GM12892 (cell line): ENCODE measurements at regions not wholly inside any gene's neighbourhood (a gene's known extent, or its start where the extent isn't known, plus 50 kb on each side); places are given as distances from the start of the nearest gene placed in this dataset.

ENCODE experiments used
- POLR2A ChIP-seq: IDR thresholded peaks from 2 replicates; pipeline ENCODE4 v1.6.1; 2011; ENCODE audit warnings: low read depth, low read length, control low read depth
- POLR2AphosphoS5 ChIP-seq: IDR thresholded peaks from 2 replicates; pipeline ENCODE4 v1.6.1; 2011; ENCODE audit warnings: low read depth, low read length, control low read depth

DNA sequence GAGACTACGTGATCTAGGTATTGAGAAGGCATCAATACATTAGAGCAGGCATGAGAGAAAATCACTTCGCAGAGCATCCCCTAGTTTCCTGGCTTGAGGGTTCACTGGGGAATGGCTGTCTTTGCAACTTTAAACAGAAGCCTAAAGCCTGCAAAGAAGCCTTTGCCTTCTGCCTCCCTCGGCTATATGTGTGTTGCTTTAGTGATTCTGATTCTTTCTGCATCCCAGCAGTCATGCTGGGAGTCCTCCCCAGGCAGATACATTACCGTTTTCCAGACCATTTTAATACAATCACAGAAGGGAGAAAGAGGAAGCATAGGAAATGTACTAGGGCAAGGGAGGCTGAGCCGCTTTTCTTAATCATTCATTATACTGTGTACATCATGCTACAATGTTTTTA is 773.2 kb upstream of the LRRC4C start:
- TF ChIP-seq POLR2A: no peak
- TF ChIP-seq POLR2AphosphoS5: no peak
